WTC11 (cell line): ENCODE measurements at regions not wholly inside any gene's neighbourhood (a gene's known extent, or its start where the extent isn't known, plus 50 kb on each side); places are given as distances from the start of the nearest gene placed in this dataset.

ENCODE experiments used
- ATAC-seq: fragments of 200-7000 bp; cut with Tn5 transposase; 2 replicates; pipeline ENCODE4 v1.10.0; 2021; ENCODE audit warnings: mild to moderate bottlenecking, moderate library complexity
- CTCF ChIA-PET: fragments of 300-600 bp; sonication (Branson Sonifier 250); formaldehyde crosslinking; loops from one replicate; lab custom pipeline; 2021; ENCODE audit warnings: antibody characterized with exemption; lab: Charles Lee
- POLR2A ChIA-PET: fragments of 350-600 bp; sonication (Branson Sonifier 250); formaldehyde crosslinking; loops from one replicate; lab custom pipeline; 2021; ENCODE audit warnings: antibody characterized with exemption; lab: Charles Lee
- DNase-seq: peaks from one replicate; pipeline ENCODE4 v3.0.0; 2021; ENCODE audit warnings: low spot score
- H3K27ac Mint-ChIP-seq: 2 replicates; pipeline ENCODE4 v1.8.0; 2021; ENCODE audit warnings: mixed read lengths
- H3K27me3 Mint-ChIP-seq: 2 replicates; pipeline ENCODE4 v1.8.0; 2021; ENCODE audit warnings: low read depth, mild to moderate bottlenecking, moderate library complexity, mixed read lengths
- H3K36me3 Mint-ChIP-seq: 2 replicates; pipeline ENCODE4 v1.8.0; 2021; ENCODE audit warnings: mixed read lengths
- H3K4me1 Mint-ChIP-seq: 2 replicates; pipeline ENCODE4 v1.8.0; 2022; ENCODE audit warnings: mixed read lengths
- H3K4me3 Mint-ChIP-seq: 2 replicates; pipeline ENCODE4 v1.8.0; 2021; ENCODE audit warnings: mild to moderate bottlenecking, moderate library complexity, mixed read lengths
- H3K9me3 Mint-ChIP-seq: 2 replicates; pipeline ENCODE4 v1.8.0; 2021; ENCODE audit warnings: mixed read lengths
- ARID4B ChIP-seq: sonication (generic); formaldehyde crosslinking; IDR thresholded peaks from 2 replicates; pipeline ENCODE4 v1.8.0; 2023; ENCODE audit warnings: missing genetic modification reagents, mild to moderate bottlenecking, borderline replicate concordance
- CDX4 ChIP-seq: fragments of 250-450 bp; sonication (Bioruptor Pico); IDR thresholded peaks from 2 replicates; pipeline ENCODE4 v1.9.0; 2021; ENCODE audit warnings: moderate library complexity, mild to moderate bottlenecking, inconsistent platforms, borderline replicate concordance
- EMX1 ChIP-seq: fragments of 250-450 bp; sonication (Bioruptor Pico); IDR thresholded peaks from 2 replicates; pipeline ENCODE4 v1.8.0; 2021; ENCODE audit warnings: mild to moderate bottlenecking
- ESRRA ChIP-seq: sonication (generic); formaldehyde crosslinking; IDR thresholded peaks from 2 replicates; pipeline ENCODE4 v1.8.1; 2022; ENCODE audit warnings: mild to moderate bottlenecking, missing genetic modification reagents, borderline replicate concordance
- ETV6 ChIP-seq: sonication (generic); formaldehyde crosslinking; IDR thresholded peaks from 2 replicates; pipeline ENCODE4 v1.8.1; 2022; ENCODE audit warnings: mild to moderate bottlenecking, missing genetic modification reagents
- FOXP1 ChIP-seq: sonication (generic); formaldehyde crosslinking; IDR thresholded peaks from 2 replicates; pipeline ENCODE4 v1.8.0; 2022; ENCODE audit warnings: missing genetic modification reagents, mild to moderate bottlenecking, moderate library complexity, borderline replicate concordance
- GABPB1 ChIP-seq: sonication (generic); formaldehyde crosslinking; IDR thresholded peaks from 2 replicates; pipeline ENCODE4 v1.8.1; 2023; ENCODE audit warnings: mild to moderate bottlenecking, missing genetic modification reagents
- HMGA2 ChIP-seq: fragments of 250-450 bp; sonication (Bioruptor Pico); IDR thresholded peaks from 2 replicates; pipeline ENCODE4 v1.4.0; 2021; ENCODE audit warnings: mild to moderate bottlenecking, moderate library complexity
- HMGXB4 ChIP-seq: sonication (generic); formaldehyde crosslinking; IDR thresholded peaks from 2 replicates; pipeline ENCODE4 v1.8.1; 2023; ENCODE audit warnings: mild to moderate bottlenecking, moderate library complexity, missing genetic modification reagents
- NFYB ChIP-seq: sonication (generic); formaldehyde crosslinking; conservative IDR thresholded peaks from 2 replicates; pipeline ENCODE4 v1.8.0; 2022; ENCODE audit warnings: low read depth, missing genetic modification reagents
- NR3C1 ChIP-seq: sonication (generic); formaldehyde crosslinking; conservative IDR thresholded peaks from 2 replicates; pipeline ENCODE4 v1.8.1; 2023; ENCODE audit warnings: low read depth, mild to moderate bottlenecking, missing genetic modification reagents
- RORB ChIP-seq: fragments of 250-450 bp; sonication (Bioruptor Pico); IDR thresholded peaks from 2 replicates; pipeline ENCODE4 v1.9.0; 2021; ENCODE audit warnings: mild to moderate bottlenecking
- SMAD4 ChIP-seq: sonication (generic); formaldehyde crosslinking; IDR thresholded peaks from 2 replicates; pipeline ENCODE4 v1.8.0; 2022; ENCODE audit warnings: mild to moderate bottlenecking, missing genetic modification reagents
- SOX15 ChIP-seq: fragments of 250-450 bp; sonication (Bioruptor Pico); IDR thresholded peaks from 2 replicates; pipeline ENCODE4 v1.9.0; 2021; ENCODE audit warnings: mild to moderate bottlenecking
- SP1 ChIP-seq: sonication (generic); formaldehyde crosslinking; conservative IDR thresholded peaks from 2 replicates; pipeline ENCODE4 v1.8.1; 2022; ENCODE audit warnings: missing genetic modification reagents
- TCF7 ChIP-seq: sonication (generic); formaldehyde crosslinking; IDR thresholded peaks from 2 replicates; pipeline ENCODE4 v1.8.0; 2022; ENCODE audit warnings: mild to moderate bottlenecking, low read depth, missing genetic modification reagents, moderate library complexity
- TEAD1 ChIP-seq: sonication (generic); formaldehyde crosslinking; IDR thresholded peaks from 2 replicates; pipeline ENCODE4 v1.8.0; 2022; ENCODE audit warnings: mild to moderate bottlenecking, missing genetic modification reagents
- ZNF219 ChIP-seq: sonication (generic); formaldehyde crosslinking; IDR thresholded peaks from 2 replicates; pipeline ENCODE4 v1.8.0; 2023; ENCODE audit warnings: missing genetic modification reagents, mild to moderate bottlenecking, borderline replicate concordance
- ZNF317 ChIP-seq: sonication (generic); formaldehyde crosslinking; IDR thresholded peaks from 2 replicates; pipeline ENCODE4 v1.8.1; 2023; ENCODE audit warnings: low read depth, mild to moderate bottlenecking, moderate library complexity, missing genetic modification reagents, borderline replicate concordance
- ZNF423 ChIP-seq: fragments of 250-450 bp; sonication (Bioruptor Pico); IDR thresholded peaks from 2 replicates; pipeline ENCODE4 v2.1.2; 2022; ENCODE audit warnings: mild to moderate bottlenecking, moderate library complexity
- ZNF425 ChIP-seq: fragments of 250-450 bp; sonication (Bioruptor Pico); conservative IDR thresholded peaks from 2 replicates; pipeline ENCODE4 v1.9.0; 2021; ENCODE audit warnings: mild to moderate bottlenecking
- TF ChIP-seq, protein P1 (sequence below): fragments of 250-450 bp; sonication (Bioruptor Pico); IDR thresholded peaks from 2 replicates; pipeline ENCODE4 v1.9.0; 2021; ENCODE audit warnings: mild to moderate bottlenecking
- TF ChIP-seq, protein P2 (sequence below): sonication (generic); formaldehyde crosslinking; IDR thresholded peaks from 2 replicates; pipeline ENCODE4 v1.8.0; 2022; ENCODE audit warnings: mild to moderate bottlenecking, missing genetic modification reagents
- TF ChIP-seq, protein P3 (sequence below): sonication (generic); formaldehyde crosslinking; IDR thresholded peaks from 2 replicates; pipeline ENCODE4 v1.8.1; 2023; ENCODE audit warnings: mild to moderate bottlenecking, missing genetic modification reagents, moderate library complexity

DNA sequence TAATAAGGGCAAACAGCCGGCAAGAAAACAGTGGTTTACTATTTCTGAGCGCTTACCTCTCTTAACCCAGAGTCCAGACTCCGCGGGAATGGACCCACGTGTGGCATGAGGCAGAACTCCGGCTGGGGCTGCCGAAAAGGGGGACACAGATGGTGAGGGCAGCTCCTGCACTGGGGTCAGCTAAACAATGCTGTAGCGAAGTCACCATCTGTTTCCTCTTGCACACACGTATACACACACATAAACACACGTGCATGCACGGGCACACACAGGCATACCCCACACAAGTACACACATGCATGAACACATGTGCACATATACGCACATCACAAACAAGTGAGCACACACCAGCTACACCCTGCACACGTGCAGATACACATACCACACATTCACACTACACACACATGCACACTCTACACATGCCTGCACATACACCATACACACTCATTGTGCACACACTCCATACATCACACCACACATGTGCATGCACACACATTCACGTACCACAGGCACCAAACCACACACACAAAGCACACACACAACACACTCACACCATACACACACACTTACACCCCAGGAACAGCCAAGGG is 105.9 kb upstream of the ID2 start (continued):
- TF ChIP-seq, protein P1, sequence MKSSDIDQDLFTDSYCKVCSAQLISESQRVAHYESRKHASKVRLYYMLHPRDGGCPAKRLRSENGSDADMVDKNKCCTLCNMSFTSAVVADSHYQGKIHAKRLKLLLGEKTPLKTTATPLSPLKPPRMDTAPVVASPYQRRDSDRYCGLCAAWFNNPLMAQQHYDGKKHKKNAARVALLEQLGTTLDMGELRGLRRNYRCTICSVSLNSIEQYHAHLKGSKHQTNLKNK (CRISPR knock-in tag): no peak
- TF ChIP-seq ZNF425 (CRISPR knock-in tag) (no peak), SOX15 (CRISPR knock-in tag) (no peak), NR3C1 (CRISPR knock-in tag) (no peak), SMAD4 (no peak)
- TF ChIP-seq, all 79 proteins: peak for 0

GRCh38 chr2:8576525-8577167 is 105.2 kb upstream of the ID2 start:
- Mint-ChIP-seq H3K36me3 (no peaks in the 10 kb centered on the region), H3K27me3 (no peaks in the 10 kb centered on the region), H3K4me3 (no peak overlapping the region), H3K4me1 (peaks cover 77% of the 10 kb centered on the region), H3K27ac (no peak overlapping the region), H3K9me3 (no peaks in the 10 kb centered on the region)
- POLR2A ChIA-PET: no interaction called here
- ATAC-seq (no peak), DNase-seq (no peak)
- TF ChIP-seq SP1 (CRISPR knock-in tag) (no peak), ETV6 (CRISPR knock-in tag) (no peak), EMX1 (CRISPR knock-in tag) (no peak), ZNF219 (CRISPR knock-in tag) (no peak), GABPB1 (no peak), HMGXB4 (CRISPR knock-in tag) (no peak), TCF7 (CRISPR knock-in tag) (no peak), CDX4 (CRISPR knock-in tag) (no peak), HMGA2 (no peak), ARID4B (CRISPR knock-in tag) (no peak), SMAD4 (no peak), TEAD1 (CRISPR knock-in tag) (no peak), NFYB (CRISPR knock-in tag) (no peak), RORB (CRISPR knock-in tag) (no peak), ZNF423 (CRISPR knock-in tag) (no peak), FOXP1 (CRISPR knock-in tag) (no peak), ZNF317 (CRISPR knock-in tag) (no peak), ESRRA (CRISPR knock-in tag) (no peak)
- TF ChIP-seq, protein P2, sequence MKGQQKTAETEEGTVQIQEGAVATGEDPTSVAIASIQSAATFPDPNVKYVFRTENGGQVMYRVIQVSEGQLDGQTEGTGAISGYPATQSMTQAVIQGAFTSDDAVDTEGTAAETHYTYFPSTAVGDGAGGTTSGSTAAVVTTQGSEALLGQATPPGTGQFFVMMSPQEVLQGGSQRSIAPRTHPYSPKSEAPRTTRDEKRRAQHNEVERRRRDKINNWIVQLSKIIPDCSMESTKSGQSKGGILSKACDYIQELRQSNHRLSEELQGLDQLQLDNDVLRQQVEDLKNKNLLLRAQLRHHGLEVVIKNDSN (CRISPR knock-in tag): no peak
- TF ChIP-seq, protein P3, sequence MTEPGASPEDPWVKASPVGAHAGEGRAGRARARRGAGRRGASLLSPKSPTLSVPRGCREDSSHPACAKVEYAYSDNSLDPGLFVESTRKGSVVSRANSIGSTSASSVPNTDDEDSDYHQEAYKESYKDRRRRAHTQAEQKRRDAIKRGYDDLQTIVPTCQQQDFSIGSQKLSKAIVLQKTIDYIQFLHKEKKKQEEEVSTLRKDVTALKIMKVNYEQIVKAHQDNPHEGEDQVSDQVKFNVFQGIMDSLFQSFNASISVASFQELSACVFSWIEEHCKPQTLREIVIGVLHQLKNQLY: no peak
- CTCF ChIA-PET: no interaction called here
